Brain microvascular endothelial cell (primary cell): ENCODE measurements at regions not wholly inside any gene's neighbourhood (a gene's known extent, or its start where the extent isn't known, plus 50 kb on each side); places are given as distances from the start of the nearest gene placed in this dataset.

Experiments used
- DNase-seq: peaks from one replicate; pipeline ENCODE4 v3.0.0-alpha.2; 2020
- H3K27ac ChIP-seq: fragments of 250-450 bp; sonication (Bioruptor Pico); 2 replicates; pipeline ENCODE4 v1.5.1; 2020; ENCODE audit warnings: mild to moderate bottlenecking, moderate library complexity
- H3K27me3 ChIP-seq: fragments of 250-450 bp; sonication (Bioruptor Pico); replicated peaks from 2 replicates; pipeline ENCODE4 v1.5.1; 2020; ENCODE audit warnings: mild to moderate bottlenecking
- H3K36me3 ChIP-seq: fragments of 250-450 bp; sonication (Bioruptor Pico); replicated peaks from 2 replicates; pipeline ENCODE4 v1.5.1; 2020; ENCODE audit warnings: mild to moderate bottlenecking
- H3K4me3 ChIP-seq: 2 replicates; pipeline ENCODE4 v1.5.1; 2011; ENCODE audit warnings: low read depth, mild to moderate bottlenecking, control low read depth, low read length, moderate library complexity
- in situ Hi-C: cut with HindIII; loops from 2 replicates; pipeline ENCODE4 v1.10.0; 2017; ENCODE audit warnings: low sequenced_read_pairs, low pct_ligation_motif_present
- TF ChIP-seq, protein P1 (sequence below): IDR thresholded peaks from 2 replicates; pipeline ENCODE4 v1.5.1; 2011; ENCODE audit warnings: low read depth, mild to moderate bottlenecking, moderate library complexity, low read length, control low read depth, inconsistent platforms; ENCODE audit errors: missing control alignments

DNA sequence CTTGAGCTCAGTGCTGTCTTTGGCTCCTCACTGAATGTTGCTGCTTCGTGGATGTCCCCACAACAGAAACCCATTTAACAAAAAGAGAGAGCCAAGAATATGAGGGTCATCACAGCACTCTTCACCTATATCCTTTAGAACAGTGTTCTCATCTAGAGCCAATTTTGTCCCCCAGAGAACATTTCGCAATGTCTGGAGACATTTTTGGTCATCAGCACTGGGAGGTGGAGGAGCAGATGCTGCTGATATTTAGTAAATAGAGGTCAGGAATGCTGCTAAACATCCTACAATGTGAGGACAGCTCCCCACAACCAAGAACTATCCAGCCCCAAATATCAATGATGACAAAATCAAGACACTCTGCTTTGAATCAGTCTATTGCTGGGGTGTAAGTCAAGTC, 92.5 kb downstream of the BBS10 start:
- DNase-seq = no peak
- no peak overlapping the region for H3K4me3 ChIP-seq
- no peaks in the 10 kb centered on the region for H3K27me3 ChIP-seq
- H3K36me3 ChIP-seq = no peaks in the 10 kb centered on the region
- H3K27ac ChIP-seq = no peak overlapping the region
- in situ Hi-C loops = no loop called here
- TF ChIP-seq, protein P1, sequence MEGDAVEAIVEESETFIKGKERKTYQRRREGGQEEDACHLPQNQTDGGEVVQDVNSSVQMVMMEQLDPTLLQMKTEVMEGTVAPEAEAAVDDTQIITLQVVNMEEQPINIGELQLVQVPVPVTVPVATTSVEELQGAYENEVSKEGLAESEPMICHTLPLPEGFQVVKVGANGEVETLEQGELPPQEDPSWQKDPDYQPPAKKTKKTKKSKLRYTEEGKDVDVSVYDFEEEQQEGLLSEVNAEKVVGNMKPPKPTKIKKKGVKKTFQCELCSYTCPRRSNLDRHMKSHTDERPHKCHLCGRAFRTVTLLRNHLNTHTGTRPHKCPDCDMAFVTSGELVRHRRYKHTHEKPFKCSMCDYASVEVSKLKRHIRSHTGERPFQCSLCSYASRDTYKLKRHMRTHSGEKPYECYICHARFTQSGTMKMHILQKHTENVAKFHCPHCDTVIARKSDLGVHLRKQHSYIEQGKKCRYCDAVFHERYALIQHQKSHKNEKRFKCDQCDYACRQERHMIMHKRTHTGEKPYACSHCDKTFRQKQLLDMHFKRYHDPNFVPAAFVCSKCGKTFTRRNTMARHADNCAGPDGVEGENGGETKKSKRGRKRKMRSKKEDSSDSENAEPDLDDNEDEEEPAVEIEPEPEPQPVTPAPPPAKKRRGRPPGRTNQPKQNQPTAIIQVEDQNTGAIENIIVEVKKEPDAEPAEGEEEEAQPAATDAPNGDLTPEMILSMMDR = no peak

DNA sequence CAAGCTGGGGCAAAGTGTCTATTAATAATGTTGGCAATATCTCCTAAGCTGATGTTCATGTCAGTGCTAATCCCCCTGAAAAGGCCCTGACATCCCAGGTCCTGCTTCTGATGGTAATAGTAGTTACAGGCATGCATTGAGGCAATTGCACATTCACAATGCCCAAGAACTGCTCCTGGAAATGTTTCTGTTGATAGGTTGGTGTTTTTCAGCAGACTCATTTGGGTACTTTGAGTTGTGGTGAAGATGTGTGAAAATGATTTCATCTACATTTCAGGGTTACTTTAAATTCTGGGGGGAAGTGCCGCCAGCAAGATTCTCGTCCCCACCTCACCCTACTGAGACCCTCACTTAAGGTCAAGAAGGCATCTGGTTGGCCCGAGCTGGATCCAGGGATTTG, 92.9 kb downstream of the BBS10 start:
- in situ Hi-C loops = no loop called here
- no peaks in the 10 kb centered on the region for H3K36me3 ChIP-seq
- no peak for DNase-seq

DNA sequence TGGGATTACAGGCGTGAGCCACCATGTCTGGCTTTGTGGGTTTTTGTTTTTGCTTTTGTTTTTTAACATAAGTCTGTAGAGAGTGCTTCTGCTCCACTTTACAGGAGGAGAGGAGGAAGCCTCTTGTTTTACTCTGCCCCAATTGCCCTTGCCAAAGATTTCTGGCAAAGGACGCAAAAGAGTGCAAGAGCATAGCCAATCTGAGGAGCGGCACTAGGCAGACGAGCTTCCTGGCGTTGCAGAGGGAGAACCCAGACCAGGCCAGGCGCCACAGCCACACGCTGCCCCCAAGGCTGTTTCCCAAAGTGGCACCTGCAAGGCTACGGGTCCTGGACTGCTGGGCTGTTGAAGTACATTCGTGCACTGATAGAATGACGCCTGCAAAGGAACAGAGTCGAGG, 96.2 kb downstream of the BBS10 start:
- Histone ChIP-seq H3K27me3 (no peaks in the 10 kb centered on the region), H3K36me3 (no peaks in the 10 kb centered on the region), H3K4me3 (no peak overlapping the region), H3K27ac (no peak overlapping the region)
- no peak for DNase-seq
- TF ChIP-seq, protein P1 = no peak
- in situ Hi-C loops = no loop called here

More for the DNA sequence above, 92.9 kb downstream of the BBS10 start:
- Histone ChIP-seq H3K27ac (no peak overlapping the region), H3K27me3 (no peaks in the 10 kb centered on the region), H3K4me3 (no peak overlapping the region)
- TF ChIP-seq, protein P1 = no peak

DNA sequence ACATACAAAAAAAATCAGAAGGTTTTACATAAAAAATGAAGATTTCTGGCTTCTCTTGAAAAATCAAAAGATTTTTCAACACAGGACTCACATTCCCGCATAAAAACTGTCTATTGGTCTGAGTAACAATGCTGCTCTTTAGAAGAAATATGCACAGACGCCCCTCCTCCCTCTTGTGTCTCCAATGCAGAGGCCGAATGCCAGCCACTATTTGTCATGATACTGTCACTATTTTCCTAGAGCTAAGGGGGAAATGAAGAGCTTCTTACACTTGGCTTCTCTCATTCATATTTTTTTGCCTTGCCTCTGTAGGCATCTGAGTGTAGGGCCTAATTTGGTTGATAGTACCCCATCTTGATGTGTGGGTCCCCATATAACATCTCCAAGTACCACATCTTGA, 98.0 kb downstream of the BBS10 start:
- Histone ChIP-seq H3K36me3 (no peaks in the 10 kb centered on the region), H3K27ac (no peak overlapping the region), H3K27me3 (no peaks in the 10 kb centered on the region), H3K4me3 (no peak overlapping the region)
- TF ChIP-seq, protein P1 = no peak
- in situ Hi-C loops = no loop called here
- DNase-seq = peak; percentile 36

DNA sequence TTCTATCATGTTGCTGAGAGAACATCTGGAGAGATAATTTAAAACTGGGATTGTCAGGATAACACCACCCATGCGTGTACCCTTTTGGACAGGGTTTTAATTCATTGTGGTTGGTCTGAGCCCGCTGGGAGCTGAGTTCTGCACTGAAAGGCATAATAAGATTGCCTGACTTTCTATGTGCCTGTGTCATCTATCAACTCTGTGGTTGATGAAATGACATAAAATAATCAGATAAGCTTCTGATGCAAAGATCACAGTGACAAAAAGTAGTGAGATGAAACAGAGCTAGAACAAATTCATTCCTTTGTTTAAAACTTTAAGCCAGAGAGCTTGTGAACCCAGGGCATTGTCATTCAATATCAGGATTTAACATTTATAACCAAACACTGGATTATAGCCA, 98.7 kb downstream of the BBS10 start:
- in situ Hi-C loops = no loop called here
- TF ChIP-seq, protein P1 = no peak
- no peaks in the 10 kb centered on the region for H3K27me3 ChIP-seq
- DNase-seq = no peak
- no peak overlapping the region for H3K4me3 ChIP-seq
- no peak overlapping the region for H3K27ac ChIP-seq
- no peaks in the 10 kb centered on the region for H3K36me3 ChIP-seq

DNA sequence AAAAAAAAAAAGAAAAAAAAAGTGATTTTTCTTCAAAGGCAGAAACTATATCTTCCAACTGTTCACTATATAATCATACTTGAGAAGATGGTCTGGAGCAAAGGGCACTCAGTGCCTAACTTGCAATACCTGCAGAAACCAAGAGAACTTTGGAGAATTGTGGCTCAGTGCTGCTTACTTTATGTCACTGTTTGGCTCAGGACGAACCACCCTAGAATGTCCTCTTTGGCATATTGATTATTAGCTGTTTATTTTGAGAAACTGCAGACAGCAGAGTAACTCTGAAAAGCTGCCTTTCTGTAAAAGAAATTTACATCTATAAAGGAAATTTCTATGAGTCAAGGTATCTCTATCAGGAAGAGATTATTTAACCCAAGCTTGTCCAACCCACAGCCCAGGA, 100.2 kb downstream of the BBS10 start:
- Histone ChIP-seq H3K27ac (no peak overlapping the region), H3K4me3 (no peak overlapping the region), H3K27me3 (no peaks in the 10 kb centered on the region), H3K36me3 (no peaks in the 10 kb centered on the region)
- in situ Hi-C loops = no loop called here
- no peak for DNase-seq
- TF ChIP-seq, protein P1 = no peak
